Erythroblast (primary cell): ENCODE measurements at regions not wholly inside any gene's neighbourhood (a gene's known extent, or its start where the extent isn't known, plus 50 kb on each side); places are given as distances from the start of the nearest gene placed in this dataset.

ENCODE experiments used
- GATA1 ChIP-seq: IDR thresholded peaks from 2 replicates; pipeline ENCODE4 v1.6.1; 2011; ENCODE audit warnings: low read depth, mild to moderate bottlenecking, control low read depth, low read length, moderate library complexity
- POLR2A ChIP-seq: IDR thresholded peaks from 2 replicates; pipeline ENCODE4 v1.6.1; 2011; ENCODE audit warnings: mild to moderate bottlenecking, low read length

DNA sequence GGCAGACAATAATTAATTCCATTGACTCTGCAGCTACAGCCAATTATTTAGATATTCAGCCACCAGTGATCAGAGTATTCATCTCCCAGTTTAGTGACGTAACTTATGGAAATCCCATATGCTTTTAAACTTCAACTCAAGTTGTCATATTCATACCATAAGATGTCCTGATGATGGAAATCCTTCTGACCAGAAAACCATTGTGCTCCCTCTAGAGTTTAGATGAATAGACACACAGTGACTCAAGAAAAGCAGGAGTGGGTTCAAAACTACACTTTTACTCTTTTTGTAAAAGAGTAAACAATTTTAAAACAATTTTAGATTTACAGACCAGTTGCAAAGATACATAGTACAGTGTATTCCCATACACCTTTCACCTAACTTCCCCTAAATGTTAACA is 463.7 kb downstream of the KCNT2 start:
- TF ChIP-seq POLR2A (no peak), GATA1 (no peak)
